ENCODE measurements at regions not wholly inside any gene's neighbourhood (a gene's known extent, or its start where the extent isn't known, plus 50 kb on each side); places are given as distances from the start of the nearest gene placed in this dataset.

DNA sequence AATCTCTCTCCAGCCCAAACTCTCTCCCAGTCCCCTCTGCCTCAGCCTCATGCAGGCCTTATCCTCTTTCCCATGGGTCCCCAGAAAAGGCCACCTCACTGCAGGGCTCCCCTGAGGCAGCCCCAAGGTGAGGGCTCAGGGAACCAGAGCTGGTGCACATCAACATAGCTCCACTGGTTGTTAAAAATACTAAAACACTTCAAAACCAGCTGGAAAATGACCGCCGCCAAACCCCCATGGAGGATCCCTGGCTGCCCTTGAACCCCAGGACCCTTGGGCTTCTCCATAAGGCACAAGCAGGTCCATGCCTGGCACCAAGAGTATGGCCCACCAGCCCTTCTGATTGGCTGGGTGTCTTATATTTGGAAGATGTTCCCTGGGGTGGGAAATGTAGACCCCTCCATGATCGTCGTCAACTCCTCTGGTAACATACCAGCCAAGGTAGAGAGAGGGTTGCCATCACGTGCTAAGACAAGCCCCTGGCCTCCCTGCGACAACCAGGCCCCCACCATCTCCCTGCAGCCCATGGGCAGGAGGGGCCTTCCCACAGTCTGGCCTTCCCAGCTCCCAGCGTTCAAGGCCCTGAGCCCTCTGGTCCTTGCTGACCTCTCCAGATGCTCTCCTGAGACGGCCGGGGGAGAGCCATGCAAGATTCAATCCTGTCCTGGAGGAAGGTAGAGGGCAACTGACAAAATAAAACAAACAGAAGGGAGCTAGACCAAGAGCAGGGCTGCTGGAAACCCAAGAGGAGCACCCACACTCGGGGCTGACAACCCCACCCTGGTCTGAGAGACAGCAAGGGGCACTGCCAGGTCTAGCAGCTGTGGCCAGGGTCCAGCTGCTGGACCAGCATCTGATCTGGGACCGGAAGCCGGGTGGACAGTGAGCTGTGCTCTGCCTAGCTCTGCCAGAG, 132.1 kb upstream of the PRR20G start:
- CTCF ChIA-PET = no interaction called here
- H4K20me1 ChIP-seq (ENCODE audit: insufficient read depth) = no peaks in the 10 kb centered on the region
- no peaks in the 10 kb centered on the region for H3K79me2 ChIP-seq (ENCODE audit: low read depth)
- no peak overlapping the region for H3K4me3 ChIP-seq
- no peak for DNase-seq
- no TSS peak for BruUV-seq (replicated peaks)
- no peaks in the 10 kb centered on the region for H3K9me2 ChIP-seq (ENCODE audit: insufficient read depth)
- H3K4me2 ChIP-seq = no peak overlapping the region
- POLR2A ChIA-PET (ENCODE audit: unreplicated experiment) = no interaction called here
- H3K4me1 ChIP-seq (replicated peaks; ENCODE audit: insufficient read depth) = no peaks in the 10 kb centered on the region
- TF ChIP-seq EZH2 (IDR thresholded peaks at IDR 0.05; ENCODE audit: low read depth) = no peak
- TF ChIP-seq, protein P1, sequence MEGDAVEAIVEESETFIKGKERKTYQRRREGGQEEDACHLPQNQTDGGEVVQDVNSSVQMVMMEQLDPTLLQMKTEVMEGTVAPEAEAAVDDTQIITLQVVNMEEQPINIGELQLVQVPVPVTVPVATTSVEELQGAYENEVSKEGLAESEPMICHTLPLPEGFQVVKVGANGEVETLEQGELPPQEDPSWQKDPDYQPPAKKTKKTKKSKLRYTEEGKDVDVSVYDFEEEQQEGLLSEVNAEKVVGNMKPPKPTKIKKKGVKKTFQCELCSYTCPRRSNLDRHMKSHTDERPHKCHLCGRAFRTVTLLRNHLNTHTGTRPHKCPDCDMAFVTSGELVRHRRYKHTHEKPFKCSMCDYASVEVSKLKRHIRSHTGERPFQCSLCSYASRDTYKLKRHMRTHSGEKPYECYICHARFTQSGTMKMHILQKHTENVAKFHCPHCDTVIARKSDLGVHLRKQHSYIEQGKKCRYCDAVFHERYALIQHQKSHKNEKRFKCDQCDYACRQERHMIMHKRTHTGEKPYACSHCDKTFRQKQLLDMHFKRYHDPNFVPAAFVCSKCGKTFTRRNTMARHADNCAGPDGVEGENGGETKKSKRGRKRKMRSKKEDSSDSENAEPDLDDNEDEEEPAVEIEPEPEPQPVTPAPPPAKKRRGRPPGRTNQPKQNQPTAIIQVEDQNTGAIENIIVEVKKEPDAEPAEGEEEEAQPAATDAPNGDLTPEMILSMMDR (conservative IDR thresholded peaks at IDR 0.05) = no peak
- H3K36me3 ChIP-seq (ENCODE audit: low read depth) = no peaks in the 10 kb centered on the region
- no peaks in the 10 kb centered on the region for H3K9me3 ChIP-seq (ENCODE audit: insufficient read depth, low read depth)
- peaks cover 97% of the 10 kb centered on the region for H3K27me3 ChIP-seq (ENCODE audit: insufficient read depth, low read depth)
- no peak overlapping the region for H3K27ac ChIP-seq
- intact Hi-C loops (cut with micrococcal nuclease; ENCODE audit: unreplicated experiment) = no loop called here
- no peak overlapping the region for H2AFZ ChIP-seq
- H3F3A ChIP-seq (ENCODE audit: insufficient read depth, low read depth) = no peaks in the 10 kb centered on the region

DNA sequence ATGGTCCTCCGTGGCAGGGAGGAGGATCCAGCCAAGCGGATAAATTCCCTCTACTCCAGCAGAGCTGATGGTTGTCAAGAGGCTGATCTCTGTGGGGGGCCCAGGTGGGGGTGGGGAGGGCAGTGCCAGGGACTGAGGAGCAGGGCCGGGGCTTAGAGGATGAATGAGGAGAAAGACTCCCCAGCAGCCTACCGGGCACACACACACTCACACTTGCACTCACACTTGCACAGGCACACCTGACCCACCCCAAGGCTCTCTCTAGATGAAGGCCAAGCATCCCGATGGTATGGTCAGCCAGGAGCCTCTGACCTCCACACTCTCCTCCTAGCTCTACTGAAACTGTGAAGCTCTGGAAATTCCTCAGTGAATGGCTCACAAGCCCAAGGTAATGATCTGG, 131.3 kb upstream of the PRR20G start:
- no peaks in the 10 kb centered on the region for H3K36me3 ChIP-seq (ENCODE audit: low read depth)
- H3K27me3 ChIP-seq (ENCODE audit: insufficient read depth, low read depth) = peaks cover 98% of the 10 kb centered on the region
- CTCF ChIA-PET = no interaction called here
- no peaks in the 10 kb centered on the region for H3K79me2 ChIP-seq (ENCODE audit: low read depth)
- no TSS peak for BruUV-seq (replicated peaks)
- no peak overlapping the region for H3K4me3 ChIP-seq
- POLR2A ChIA-PET (ENCODE audit: unreplicated experiment) = no interaction called here
- H3K27ac ChIP-seq = no peak overlapping the region
- no peak for TF ChIP-seq EZH2 (IDR thresholded peaks at IDR 0.05; ENCODE audit: low read depth)
- TF ChIP-seq, protein P1 (conservative IDR thresholded peaks at IDR 0.05) = no peak
- no peaks in the 10 kb centered on the region for H3K4me1 ChIP-seq (replicated peaks; ENCODE audit: insufficient read depth)
- no peak overlapping the region for H2AFZ ChIP-seq
- H3K4me2 ChIP-seq = no peak overlapping the region
- intact Hi-C loops (cut with micrococcal nuclease; ENCODE audit: unreplicated experiment) = no loop called here
- DNase-seq = no peak
- H4K20me1 ChIP-seq (ENCODE audit: insufficient read depth) = no peaks in the 10 kb centered on the region
- no peaks in the 10 kb centered on the region for H3K9me2 ChIP-seq (ENCODE audit: insufficient read depth)
- H3F3A ChIP-seq (ENCODE audit: insufficient read depth, low read depth) = no peaks in the 10 kb centered on the region
- H3K9me3 ChIP-seq (ENCODE audit: insufficient read depth, low read depth) = no peaks in the 10 kb centered on the region

DNA sequence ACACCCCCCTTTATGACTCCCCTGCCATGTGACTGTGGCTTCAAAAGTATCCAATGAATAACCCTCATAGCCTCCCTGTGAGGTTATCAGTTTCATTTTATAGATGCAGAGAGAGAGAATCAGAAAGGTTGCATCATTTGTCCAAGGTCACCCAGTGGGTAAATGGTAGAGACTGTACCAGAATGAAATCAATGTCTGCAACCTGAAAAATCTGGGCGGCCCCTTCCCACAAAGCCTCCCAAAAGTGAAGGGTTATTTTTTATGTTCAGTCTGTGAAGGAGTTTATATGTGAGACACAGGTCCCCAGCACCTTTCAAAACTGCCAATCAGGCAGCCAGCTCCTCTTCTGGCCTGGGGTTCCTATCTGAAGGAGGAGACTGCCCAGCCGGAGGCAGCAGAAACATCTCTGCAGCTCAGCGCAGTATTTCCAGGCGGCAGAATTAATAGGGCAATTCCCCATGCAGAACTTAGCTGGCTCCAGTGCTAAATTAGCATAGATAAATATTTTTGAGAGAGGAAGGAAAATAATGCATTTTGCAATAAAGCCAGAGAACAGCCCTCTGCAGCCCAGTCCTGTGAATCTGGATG, 130.8 kb upstream of the PRR20G start:
- Histone ChIP-seq H3K27me3 (ENCODE audit: insufficient read depth, low read depth) (peaks cover 98% of the 10 kb centered on the region), H3K9me3 (ENCODE audit: insufficient read depth, low read depth) (no peaks in the 10 kb centered on the region), H2AFZ (no peak overlapping the region), H3K9me2 (ENCODE audit: insufficient read depth) (no peaks in the 10 kb centered on the region), H4K20me1 (ENCODE audit: insufficient read depth) (no peaks in the 10 kb centered on the region), H3K4me3 (no peak overlapping the region), H3K4me1 (replicated peaks; ENCODE audit: insufficient read depth) (no peaks in the 10 kb centered on the region), H3F3A (ENCODE audit: insufficient read depth, low read depth) (no peaks in the 10 kb centered on the region), H3K27ac (no peak overlapping the region), H3K4me2 (no peak overlapping the region), H3K36me3 (ENCODE audit: low read depth) (no peaks in the 10 kb centered on the region), H3K79me2 (ENCODE audit: low read depth) (no peaks in the 10 kb centered on the region)
- TF ChIP-seq, protein P1 (conservative IDR thresholded peaks at IDR 0.05) = no peak
- TF ChIP-seq EZH2 (IDR thresholded peaks at IDR 0.05; ENCODE audit: low read depth) = no peak
- ChIA-PET CTCF (no interaction called here), POLR2A (ENCODE audit: unreplicated experiment) (no interaction called here)
- intact Hi-C loops (cut with micrococcal nuclease; ENCODE audit: unreplicated experiment) = no loop called here
- DNase-seq = no peak
- no TSS peak for BruUV-seq (replicated peaks)
